H1 (cell line): ENCODE measurements at regions not wholly inside any gene's neighbourhood (a gene's known extent, or its start where the extent isn't known, plus 50 kb on each side); places are given as distances from the start of the nearest gene placed in this dataset.

Source experiments
- CTCF ChIA-PET: fragments of 300-600 bp; sonication (Branson Sonifier 250); formaldehyde crosslinking; loops from one replicate; lab custom pipeline; 2021; ENCODE audit not compliant: partially characterized antibody; lab: Charles Lee
- POLR2A ChIA-PET: fragments of 300-600 bp; sonication (Branson Sonifier 250); formaldehyde crosslinking; loops from one replicate; lab custom pipeline; 2021; ENCODE audit warnings: inconsistent platforms; ENCODE audit not compliant: partially characterized antibody; lab: Charles Lee
- DNase-seq, 2 experiments: peaks; one replicate each; pipeline versions ENCODE4 v3.0.0 to v3.0.0-alpha.2; 2010 to 2022; ENCODE audit warnings: low spot score in 2 of 2, low read depth in 1 of 2, mixed read lengths in 1 of 2
- FAIRE-seq: peaks from 2 replicates; lab custom pipeline; 2011; peaks lifted over from hg19 to GRCh38; lab: Jason Lieb, UNC
- H2AFZ ChIP-seq: 2 replicates; pipeline ENCODE4 v1.8.1; 2012; ENCODE audit warnings: low read length, inconsistent platforms
- H2AK5ac ChIP-seq: 2 replicates; pipeline ENCODE4 v1.6.1; 2013; ENCODE audit warnings: low read depth, low read length
- H2BK120ac ChIP-seq: replicated peaks from 2 replicates; pipeline ENCODE3; 2013; ENCODE audit warnings: low read depth, low read length, inconsistent platforms
- H2BK12ac ChIP-seq: 2 replicates; pipeline ENCODE4 v1.6.1; 2013; ENCODE audit warnings: low read depth, low read length
- H2BK15ac ChIP-seq: 2 replicates; pipeline ENCODE4 v1.6.1; 2013; ENCODE audit warnings: low read length
- H2BK20ac ChIP-seq: 2 replicates; pipeline ENCODE4 v1.6.1; 2013; ENCODE audit warnings: low read length
- H2BK5ac ChIP-seq: 2 replicates; pipeline ENCODE4 v1.6.1; 2013; ENCODE audit warnings: low read depth, low read length
- H3K14ac ChIP-seq: 2 replicates; pipeline ENCODE4 v1.6.1; 2013; ENCODE audit warnings: inconsistent platforms; ENCODE audit not compliant: insufficient read length
- H3K18ac ChIP-seq: 2 replicates; pipeline ENCODE4 v1.6.1; 2013; ENCODE audit warnings: low read length; ENCODE audit errors: extremely low read depth
- H3K23ac ChIP-seq: 2 replicates; pipeline ENCODE4 v1.6.1; 2013; ENCODE audit warnings: inconsistent platforms; ENCODE audit not compliant: insufficient read length
- H3K23me2 ChIP-seq: 2 replicates; pipeline ENCODE4 v1.6.1; 2013; ENCODE audit warnings: low read depth, low read length
- H3K27ac ChIP-seq: 2 replicates; pipeline ENCODE4 v1.6.1; 2011; ENCODE audit warnings: low read depth, low read length, inconsistent platforms
- H3K27me3 ChIP-seq, 4 experiments: replicated peaks in 1 of 4; 1 replicate in 1 of 4; 2 replicates in 3 of 4; pipeline versions ENCODE4 v1.6.1 to v1.8.1; 2011 to 2013; ENCODE audit warnings: low read length in 3 of 4, mild to moderate bottlenecking in 3 of 4, inconsistent platforms in 2 of 4, mixed read lengths in 2 of 4, moderate library complexity in 1 of 4; ENCODE audit not compliant: control insufficient read depth in 3 of 4, insufficient read depth in 3 of 4; ENCODE audit errors: extremely low read depth in 1 of 4
- H3K36me3 ChIP-seq, 4 experiments: 2 replicates each; pipeline versions ENCODE4 v1.6.1 to v1.8.1; 2011 to 2013; ENCODE audit warnings: mild to moderate bottlenecking in 4 of 4, low read length in 3 of 4, moderate library complexity in 2 of 4, control low read depth in 1 of 4, inconsistent platforms in 1 of 4; ENCODE audit not compliant: insufficient read depth in 4 of 4, control insufficient read depth in 2 of 4
- H3K4ac ChIP-seq: replicated peaks from 2 replicates; pipeline ENCODE3; 2013; ENCODE audit warnings: low read length, low read depth, mixed read lengths, inconsistent platforms; ENCODE audit not compliant: insufficient read length
- H3K4me1 ChIP-seq, 4 experiments: replicated peaks in 1 of 4; 1 replicate in 1 of 4; 2 replicates in 3 of 4; pipeline versions ENCODE4 v1.6.1 to v1.8.1; 2011 to 2013; ENCODE audit warnings: low read length in 3 of 4, inconsistent platforms in 2 of 4, mixed read lengths in 1 of 4; ENCODE audit not compliant: insufficient read depth in 4 of 4, control insufficient read depth in 3 of 4
- H3K4me2 ChIP-seq, 2 experiments: 2 replicates each; pipeline versions ENCODE4 v1.6.1 to v1.8.1; 2011 to 2013; ENCODE audit warnings: low read depth in 2 of 2, low read length in 2 of 2, control low read depth in 1 of 2, inconsistent platforms in 1 of 2, mild to moderate bottlenecking in 1 of 2; ENCODE audit not compliant: insufficient read depth in 1 of 2
- H3K4me3 ChIP-seq, 4 experiments: fragments of 200-600, 300-600 bp in 1 of 4; sonication (generic), shearing (Covaris generic), sonication (Bioruptor Twin) in 1 of 4; 2 replicates each; pipeline versions ENCODE4 v1.5.1 to v1.8.1; 2011 to 2016; ENCODE audit warnings: low read length in 4 of 4, low read depth in 3 of 4, control low read depth in 2 of 4, inconsistent platforms in 2 of 4, mild to moderate bottlenecking in 2 of 4, mixed read lengths in 1 of 4, moderate library complexity in 1 of 4; ENCODE audit not compliant: insufficient read depth in 2 of 4; ENCODE audit errors: extremely low read depth in 1 of 4
- H3K56ac ChIP-seq: replicated peaks from 2 replicates; pipeline ENCODE3; 2013; ENCODE audit warnings: low read depth, mild to moderate bottlenecking, mixed read lengths, low read length, inconsistent platforms; ENCODE audit not compliant: insufficient read length
- H3K79me1 ChIP-seq: 2 replicates; pipeline ENCODE4 v1.6.1; 2013; ENCODE audit warnings: low read depth, low read length, control low read depth
- H3K79me2 ChIP-seq, 2 experiments: 2 replicates each; pipeline versions ENCODE4 v1.6.1 to v1.8.1; 2012 to 2013; ENCODE audit warnings: low read length in 2 of 2, mild to moderate bottlenecking in 2 of 2, inconsistent platforms in 1 of 2; ENCODE audit not compliant: insufficient read depth in 2 of 2, control insufficient read depth in 1 of 2
- H3K9ac ChIP-seq, 4 experiments: replicated peaks in 1 of 4; 1 replicate in 1 of 4; 2 replicates in 3 of 4; pipeline versions ENCODE4 v1.6.1 to v1.8.1; 2011 to 2013; ENCODE audit warnings: low read depth in 3 of 4, low read length in 3 of 4, control low read depth in 2 of 4, mild to moderate bottlenecking in 2 of 4, moderate library complexity in 2 of 4, inconsistent platforms in 1 of 4; ENCODE audit errors: extremely low read depth in 1 of 4
- H3K9me3 ChIP-seq, 2 experiments: 2 replicates each; pipeline versions ENCODE4 v1.6.1 to v1.8.1; 2012 to 2013; ENCODE audit warnings: mild to moderate bottlenecking in 2 of 2, moderate library complexity in 2 of 2, control low read depth in 1 of 2, inconsistent platforms in 1 of 2, low read depth in 1 of 2, low read length in 1 of 2, mixed read lengths in 1 of 2; ENCODE audit not compliant: insufficient read depth in 2 of 2
- H4K20me1 ChIP-seq, 2 experiments: replicated peaks in 1 of 2; 2 replicates each; pipeline versions ENCODE3 to v1.8.1; 2011 to 2013; ENCODE audit warnings: inconsistent platforms in 2 of 2, low read length in 2 of 2, mild to moderate bottlenecking in 1 of 2; ENCODE audit not compliant: insufficient read depth in 2 of 2, control insufficient read depth in 1 of 2
- H4K5ac ChIP-seq: 2 replicates; pipeline ENCODE4 v1.6.1; 2013; ENCODE audit warnings: low read length, low read depth, mixed read lengths, inconsistent platforms; ENCODE audit not compliant: insufficient read length
- H4K8ac ChIP-seq: 2 replicates; pipeline ENCODE4 v1.8.0; 2013; ENCODE audit warnings: mild to moderate bottlenecking, moderate library complexity, low read length, inconsistent platforms; ENCODE audit not compliant: insufficient read depth; ENCODE audit errors: extremely low read depth
- H4K91ac ChIP-seq: replicated peaks from 2 replicates; pipeline ENCODE3; 2013; ENCODE audit warnings: low read length, mixed read lengths, inconsistent platforms; ENCODE audit not compliant: insufficient read length
- ATF2 ChIP-seq: IDR thresholded peaks from 2 replicates; pipeline ENCODE4 v1.6.1; 2012; ENCODE audit warnings: low read length, inconsistent platforms
- CREB1 ChIP-seq: IDR thresholded peaks from 2 replicates; pipeline ENCODE4 v1.6.1; 2012; ENCODE audit warnings: inconsistent platforms
- GABPA ChIP-seq: IDR thresholded peaks from 2 replicates; pipeline ENCODE4 v1.6.1; 2011; ENCODE audit warnings: mild to moderate bottlenecking, low read length, moderate library complexity, borderline replicate concordance; ENCODE audit not compliant: insufficient read depth
- GTF2F1 ChIP-seq: IDR thresholded peaks from 2 replicates; pipeline ENCODE4 v1.6.1; 2012; ENCODE audit warnings: low read depth, low read length, improper control_type of control experiment, borderline replicate concordance
- NRF1 ChIP-seq: IDR thresholded peaks from 2 replicates; pipeline ENCODE4 v1.6.1; 2011; ENCODE audit warnings: mild to moderate bottlenecking, low read depth, low read length, improper control_type of control experiment
- SAP30 ChIP-seq: fragments of 300-600 bp; sonication (generic); IDR thresholded peaks from 2 replicates; pipeline ENCODE4 v1.7.1; 2012; ENCODE audit warnings: low read length, moderate library complexity, mild to moderate bottlenecking, inconsistent platforms; ENCODE audit not compliant: insufficient read depth, insufficient replicate concordance
- USF2 ChIP-seq: IDR thresholded peaks from 2 replicates; pipeline ENCODE4 v1.6.1; 2011; ENCODE audit warnings: low read length, improper control_type of control experiment
- WGBS, 2 experiments: shearing (Covaris generic) in 1 of 2; methylation state at CpG; one replicate each; pipeline versions ENCODE4 v1.1.6 to v1.1.7; 2013 to 2015; ENCODE audit warnings: low lambda C conversion rate in 2 of 2, mixed read lengths in 2 of 2, inconsistent platforms in 1 of 2, low coverage in 1 of 2, missing lambda C conversion rate in 1 of 2; ENCODE audit not compliant: insufficient replicate concordance in 2 of 2, insufficient coverage in 1 of 2, insufficient read length in 1 of 2; ENCODE audit errors: extremely low coverage in 1 of 2, missing lambda C conversion rate in 1 of 2; 5-methylcytosine and 5-hydroxymethylcytosine counted together

- Histone ChIP-seq H2AFZ (no peak overlapping the region), H4K5ac (no peak overlapping the region), H3K4me3 (no peak overlapping the region), H2BK15ac (no peak overlapping the region), H3K18ac (no peak overlapping the region), H2BK5ac (no peak overlapping the region), H3K14ac (no peak overlapping the region), H4K20me1 (no peaks in the 10 kb centered on the region), H2BK20ac (no peak overlapping the region), H3K4me2 (no peak overlapping the region), H2AK5ac (no peak overlapping the region), H3K27ac (no peak overlapping the region), H3K56ac (no peak overlapping the region), H4K8ac (no peak overlapping the region), H3K4ac (no peak overlapping the region), H3K9ac (no peak overlapping the region), H3K27me3 (no peaks in the 10 kb centered on the region), H3K23me2 (peaks cover 3% of the 10 kb centered on the region; the same call in 1 of the 2 replicates), H2BK12ac (no peak overlapping the region), H3K36me3 (no peaks in the 10 kb centered on the region), H3K4me1 (no peaks in the 10 kb centered on the region; a peak in 1 of 7 replicates), H3K79me2 (no peaks in the 10 kb centered on the region), H3K79me1 (no peaks in the 10 kb centered on the region), H2BK120ac (no peak overlapping the region), H4K91ac (no peak overlapping the region), H3K23ac (no peak overlapping the region), H3K9me3 (no peaks in the 10 kb centered on the region)
- FAIRE-seq (no peak), DNase-seq (no peak)
- CTCF ChIA-PET, result no interaction called here
- 92% methylated on average over 3 of the region's 3 CpGs; no CpG with 5 or more reads in 1 of the 2 experiments for WGBS, 2 experiments
- TF ChIP-seq NRF1 (no peak), GTF2F1 (no peak), CREB1 (no peak), GABPA (no peak), SAP30 (no peak), USF2 (no peak), ATF2 (no peak)
- POLR2A ChIA-PET, result no interaction called here
These were observed 225.0 kb upstream of the VCX start for GRCh38 chrX:7617994-7618393.
